Muscle of arm (tissue), 1 donor: ENCODE measurements at regions not wholly inside any gene's neighbourhood (a gene's known extent, or its start where the extent isn't known, plus 50 kb on each side); places are given as distances from the start of the nearest gene placed in this dataset.

Experiments used
- DNase-seq: peaks from one replicate; pipeline ENCODE4 v3.0.0-alpha.2; 2013

GRCh38 chr11:36890841-36891240, 292.8 kb upstream of the RAG2 start:
- no peak for DNase-seq

- no peak for DNase-seq
Measured at GRCh38 chr11:36890121-36890679, 292.2 kb upstream of the RAG2 start.

DNA sequence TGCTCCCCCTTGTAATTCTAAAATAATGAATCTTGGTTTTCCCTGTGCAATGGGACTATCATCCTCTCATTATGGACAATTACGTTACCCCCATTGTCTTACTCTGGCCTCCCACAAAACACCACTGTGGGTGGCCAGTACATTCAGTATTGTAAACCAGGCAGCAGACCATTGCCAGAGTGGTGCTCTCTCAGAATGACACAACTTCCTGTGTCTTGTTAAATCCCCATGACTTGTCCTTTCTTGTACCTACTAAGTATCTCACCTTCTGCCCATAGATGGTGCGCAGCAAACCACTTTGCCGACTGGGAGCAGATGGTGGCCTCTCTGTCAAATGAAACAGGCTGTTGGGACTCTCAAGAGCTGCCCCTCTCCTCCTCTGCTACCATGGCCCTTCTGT, 287.1 kb upstream of the RAG2 start:
- DNase-seq = no peak

GRCh38 chr11:36878737-36879136, 280.7 kb upstream of the RAG2 start:
- no peak for DNase-seq

DNA sequence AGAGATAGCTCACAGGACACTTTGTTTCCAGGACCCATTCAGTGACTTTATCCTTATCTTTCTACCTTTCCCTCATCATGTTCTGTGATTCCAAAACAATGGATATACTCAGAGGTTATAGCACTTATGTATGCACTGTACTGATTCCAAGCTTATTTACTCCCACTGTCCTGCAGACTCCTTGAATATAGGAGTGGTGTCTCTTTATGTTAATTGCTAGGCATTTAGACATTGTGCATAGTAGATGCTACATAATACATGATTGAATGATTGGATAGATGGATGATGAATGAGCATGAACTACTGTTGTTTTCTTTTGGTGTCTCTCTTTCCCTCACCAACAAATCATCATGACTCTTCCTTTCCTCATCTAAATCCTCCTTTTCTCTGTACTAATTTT, 279.1 kb upstream of the RAG2 start:
- no peak for DNase-seq

DNA sequence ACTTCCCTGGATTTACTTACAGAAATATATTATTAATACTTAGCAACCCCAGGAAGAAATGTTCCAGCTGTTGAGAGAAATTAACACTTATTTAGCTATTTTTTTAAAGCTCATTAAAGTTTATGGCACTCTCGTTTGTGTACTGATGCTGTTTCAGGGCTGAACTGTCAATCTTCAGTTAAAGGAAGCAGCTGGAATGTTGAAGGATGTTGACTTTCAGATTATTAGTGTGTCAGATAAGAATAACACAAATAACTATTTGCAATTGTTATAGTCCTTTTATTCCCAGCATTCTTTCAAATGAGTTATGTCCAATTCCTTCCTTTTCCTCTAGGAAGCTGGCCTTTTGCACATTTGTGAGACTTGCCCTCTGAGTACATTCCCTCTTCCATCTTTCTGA, 278.2 kb upstream of the RAG2 start:
- no peak for DNase-seq

DNA sequence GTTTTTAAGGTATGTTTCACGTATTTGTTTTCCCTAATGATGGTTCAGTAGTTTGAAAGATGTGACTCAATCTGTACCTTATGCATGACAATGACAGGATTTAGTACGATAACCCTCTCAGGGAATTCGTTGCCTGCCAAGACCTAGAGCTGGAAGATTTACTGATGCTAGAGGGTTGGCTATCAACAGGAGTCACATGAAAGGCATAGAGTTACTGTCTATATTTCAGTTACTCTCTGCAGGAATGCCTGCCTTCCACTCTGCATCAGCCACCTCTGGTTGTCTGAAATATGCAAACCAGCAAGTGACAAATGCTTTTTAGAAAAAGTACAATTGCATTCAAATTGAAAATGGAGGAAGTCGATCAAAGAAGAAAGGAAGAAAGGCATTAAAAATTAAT, 276.3 kb upstream of the RAG2 start:
- no peak for DNase-seq

GRCh38 chr11:36870361-36870760, 272.3 kb upstream of the RAG2 start:
- no peak for DNase-seq

- DNase-seq = no peak
Measured at GRCh38 chr11:36868380-36868779, 270.3 kb upstream of the RAG2 start.

GRCh38 chr11:36865846-36866245, 267.8 kb upstream of the RAG2 start:
- no peak for DNase-seq

- DNase-seq = no peak
Measured at GRCh38 chr11:36854875-36855274, 256.8 kb upstream of the RAG2 start.

DNA sequence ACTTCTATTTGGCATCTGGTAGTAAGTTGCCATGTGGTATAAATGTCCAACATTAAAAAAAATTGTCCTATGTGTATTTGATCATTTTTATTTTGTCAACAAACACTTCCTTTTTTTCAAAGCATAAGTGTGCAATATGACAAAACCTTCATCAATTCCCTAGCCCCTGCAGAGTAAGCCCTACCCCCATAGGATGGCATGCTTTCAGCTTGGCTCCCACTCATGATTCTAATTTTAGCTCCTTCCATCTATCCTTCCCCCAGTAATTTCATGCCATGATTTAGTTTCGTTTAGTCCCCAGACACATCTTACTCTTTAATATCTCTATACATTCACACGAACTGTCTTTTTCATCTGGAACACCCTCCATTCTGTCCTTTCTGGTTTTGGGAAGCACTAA, 250.6 kb upstream of the RAG2 start:
- DNase-seq = no peak

DNA sequence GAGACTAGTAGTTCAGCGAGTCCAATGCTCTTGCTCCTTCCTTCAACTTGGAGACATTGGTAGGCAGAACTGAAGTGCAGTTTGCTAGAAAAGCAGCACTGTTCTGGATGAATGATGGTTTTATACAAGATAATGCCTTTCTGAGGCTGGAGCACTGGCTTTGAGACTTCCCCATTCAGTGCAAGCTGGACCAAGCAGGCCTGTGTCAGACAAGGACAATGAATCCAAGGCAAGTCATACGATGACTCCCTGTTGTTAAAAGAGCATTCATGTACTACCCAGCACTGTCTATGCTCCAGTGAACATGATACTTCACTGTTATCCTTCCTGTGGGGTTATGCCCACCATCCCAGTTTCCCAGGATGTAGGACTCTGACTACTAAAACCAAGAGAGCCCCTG, 242.3 kb upstream of the RAG2 start:
- DNase-seq = no peak

DNA sequence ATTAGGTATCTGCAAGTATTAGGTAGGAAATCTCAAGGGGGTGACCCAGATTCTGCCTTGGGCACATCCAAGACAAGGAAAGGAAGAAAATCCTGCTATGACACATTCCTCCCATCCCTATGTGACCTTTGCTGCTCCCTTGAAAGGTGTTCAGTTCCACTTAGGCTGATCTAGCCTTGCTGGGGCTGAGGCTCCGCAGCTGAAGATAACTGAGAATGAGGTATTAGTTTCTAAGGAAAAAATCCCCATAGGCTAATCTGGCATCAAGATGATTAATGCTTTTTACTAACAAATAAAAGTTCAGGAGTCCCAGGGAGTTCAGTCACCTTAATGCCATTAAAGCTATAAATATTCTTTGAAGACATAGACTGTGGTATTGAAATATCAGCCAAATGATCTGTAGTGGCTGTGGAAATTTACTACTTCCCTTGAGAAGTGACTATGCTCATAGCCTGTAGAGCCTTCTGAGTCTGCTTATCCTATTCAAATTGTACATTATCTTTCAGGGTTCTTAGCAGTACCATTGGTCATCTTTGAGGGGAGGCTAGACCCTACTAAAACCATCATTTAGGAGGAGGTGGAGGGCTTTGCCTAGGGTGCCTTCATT, 239.9 kb upstream of the RAG2 start:
- no peak for DNase-seq

GRCh38 chr11:36825251-36825650, 227.2 kb upstream of the RAG2 start:
- DNase-seq = no peak

DNA sequence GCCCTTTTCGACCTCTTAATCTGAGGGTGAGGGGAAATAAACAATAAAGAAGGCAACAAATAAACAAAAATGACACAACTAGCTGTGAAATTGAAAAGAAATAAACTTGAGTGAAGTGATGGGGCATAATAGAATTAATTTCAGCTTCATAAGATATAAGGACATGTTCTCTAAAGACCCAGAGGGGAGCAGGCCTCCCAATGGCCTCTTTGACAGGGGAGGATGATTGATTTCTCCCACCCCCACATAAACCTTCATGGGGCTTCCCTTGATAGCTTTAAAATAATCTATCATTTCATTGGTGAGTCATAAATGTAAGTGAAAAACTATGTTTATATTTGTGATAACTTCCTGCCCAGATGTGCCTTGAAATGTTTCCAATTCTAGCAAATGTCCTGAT, 226.3 kb upstream of the RAG2 start:
- no peak for DNase-seq

- no peak for DNase-seq
Measured at GRCh38 chr11:36822829-36823228, 224.8 kb upstream of the RAG2 start.

DNA sequence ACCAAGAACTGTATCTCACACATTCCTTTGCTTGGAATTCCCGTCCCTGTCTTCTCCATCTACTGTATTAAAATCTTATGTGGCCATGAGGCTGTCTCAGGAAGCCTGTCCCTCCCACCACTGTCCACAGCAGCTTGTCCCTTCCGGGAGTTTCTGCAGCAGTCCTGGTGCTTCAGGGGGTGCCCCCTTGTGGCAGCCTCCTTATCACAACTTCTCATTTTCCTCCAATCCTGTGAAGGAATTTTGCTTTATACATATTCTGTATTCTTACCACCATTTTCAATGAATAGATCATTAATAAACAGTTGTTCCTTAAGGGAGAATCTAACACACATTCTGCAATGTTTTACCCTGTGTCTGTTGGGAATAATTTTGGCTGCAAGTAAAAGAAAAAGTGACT, 220.4 kb upstream of the RAG2 start:
- DNase-seq = no peak

DNA sequence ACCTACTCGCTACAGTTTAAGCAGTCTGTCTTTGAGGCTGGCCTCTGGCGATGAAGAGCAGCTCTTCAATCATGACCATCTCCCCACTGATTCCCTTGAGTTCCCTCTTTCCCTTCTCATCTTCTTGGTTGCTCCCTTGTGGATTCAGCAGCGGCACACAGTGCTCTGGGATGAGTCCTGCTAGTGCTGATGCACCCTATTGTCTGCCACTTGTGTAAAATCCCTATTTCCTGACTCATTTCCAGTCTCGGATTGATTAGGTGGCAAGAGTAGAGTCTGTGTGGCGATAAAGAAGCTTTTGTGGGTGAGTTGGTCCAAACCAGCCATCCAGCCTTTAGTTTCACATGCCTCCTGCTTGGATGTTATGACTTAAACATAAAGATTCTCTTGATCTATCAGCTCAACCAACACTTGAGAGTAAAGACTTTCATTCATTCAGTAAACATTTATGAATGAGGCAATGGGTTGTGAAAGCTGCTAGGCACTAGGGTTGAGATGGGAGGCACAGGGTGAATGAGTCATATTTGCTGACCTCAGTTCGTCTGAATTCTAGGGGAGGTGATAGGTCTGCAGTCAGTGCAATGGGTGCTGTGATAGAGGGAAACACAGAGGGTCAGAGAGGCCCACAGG, 219.4 kb upstream of the RAG2 start:
- DNase-seq = no peak

GRCh38 chr11:36809303-36809702, 211.3 kb upstream of the RAG2 start:
- no peak for DNase-seq

DNA sequence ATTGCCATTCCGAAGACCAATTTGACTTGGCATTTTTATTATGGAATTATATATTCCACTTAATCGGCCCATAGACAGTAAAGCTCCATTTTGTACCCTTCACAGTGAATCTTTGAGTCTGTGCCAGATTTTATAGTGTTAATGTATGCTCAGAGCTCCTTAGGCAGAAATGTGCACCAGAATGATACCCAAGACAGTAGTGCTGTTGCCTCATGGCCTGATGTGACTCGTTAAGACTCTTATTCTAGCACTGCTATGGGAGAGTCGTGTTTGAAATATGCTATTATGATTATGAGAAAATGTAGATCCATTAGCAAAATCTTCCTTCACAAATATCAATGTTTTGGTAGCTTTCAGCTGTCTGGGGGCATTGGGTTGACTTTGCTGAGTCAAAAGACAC, 209.8 kb upstream of the RAG2 start:
- DNase-seq = no peak

GRCh38 chr11:36803084-36803483, 205.0 kb upstream of the RAG2 start:
- no peak for DNase-seq

- DNase-seq = peak; percentile 74
Measured at GRCh38 chr11:36792996-36793914, 195.2 kb upstream of the RAG2 start.
